Adrenal gland (tissue), 9 donors: ENCODE measurements at regions not wholly inside any gene's neighbourhood (a gene's known extent, or its start where the extent isn't known, plus 50 kb on each side); places are given as distances from the start of the nearest gene placed in this dataset.

Experiments used
- DNase-seq, 7 donors: peaks; one replicate each; pipeline ENCODE4 v3.0.0-alpha.2; 2019 to 2020
- H3K27ac ChIP-seq, 5 donors: fragments of 200-600 bp; sonication (generic) in 4 of 5; 1 replicate in 3 of 5; 2 replicates in 2 of 5; pipeline versions ENCODE4 v1.5.1 to v1.8.0; 2016 to 2020; ENCODE audit warnings: mild to moderate bottlenecking in 1 of 5
- H3K27me3 ChIP-seq: fragments of 200-600 bp; 2 replicates; pipeline ENCODE4 v1.8.0; 2021
- H3K36me3 ChIP-seq, 2 donors: fragments of 200-600 bp; replicated peaks in 1 of 2; 1 replicate in 1 of 2; 2 replicates in 1 of 2; pipeline versions ENCODE4 v1.5.1 to v1.8.0; 2018 to 2022
- H3K4me1 ChIP-seq, 2 donors: fragments of 200-600 bp; replicated peaks in 1 of 2; 1 replicate in 1 of 2; 2 replicates in 1 of 2; pipeline versions ENCODE4 v1.5.1 to v1.8.0; 2018 to 2021
- H3K4me3 ChIP-seq, 4 donors: fragments of 200-600 bp; sonication (generic) in 3 of 4; one replicate each; pipeline ENCODE4 v1.5.1; 2016 to 2018
- H3K9me3 ChIP-seq, 3 donors: fragments of 200-600 bp; sonication (generic) in 1 of 3; replicated peaks in 1 of 3; 1 replicate in 2 of 3; 2 replicates in 1 of 3; pipeline versions ENCODE4 v1.5.1 to v1.8.0; 2016 to 2021
- CTCF ChIP-seq, 6 experiments: fragments of 450-650 bp in 4 of 6; fragments of 200-600 bp in 2 of 6; sonication (generic) in 1 of 6; IDR thresholded peaks; 1 replicate in 5 of 6; 2 replicates in 1 of 6; pipeline versions ENCODE4 v1.5.1 to v1.8.0; 2016 to 2021; ENCODE audit warnings: antibody characterized with exemption in 6 of 6, mild to moderate bottlenecking in 2 of 6, moderate library complexity in 1 of 6
- POLR2A ChIP-seq, 2 donors: fragments of 450-650 bp; IDR thresholded peaks; one replicate each; pipeline ENCODE4 v1.6.1; 2017; ENCODE audit warnings: antibody characterized with exemption in 2 of 2, mild to moderate bottlenecking in 2 of 2, moderate library complexity in 1 of 2
- WGBS, 4 donors: extraction: QIAGEN DNeasy Blood & Tissue Kit in 2 of 4; methylation state at CpG; one replicate each; pipeline versions ENCODE4 v1.1.5 to v1.1.7; 2013 to 2017; 5-methylcytosine and 5-hydroxymethylcytosine counted together
- intact Hi-C, 2 donors: fragments of 100-400 bp; cut with DNase I; formaldehyde crosslinking; loops; one replicate each; pipeline versions ENCODE4 v1.14.1 to v1.15.0; 2022 to 2023
- donor health status: healthy with polysubstance abuse.
- donor health status: Bipolar disorder and iron deficiency.
- donor health status: DM: yes; HTN: yes; CAD: no.
- donor health status: DM: no; HTN: no; CAD: no.
- donor health status: DM: no; HTN: no; CAD: no.

DNA sequence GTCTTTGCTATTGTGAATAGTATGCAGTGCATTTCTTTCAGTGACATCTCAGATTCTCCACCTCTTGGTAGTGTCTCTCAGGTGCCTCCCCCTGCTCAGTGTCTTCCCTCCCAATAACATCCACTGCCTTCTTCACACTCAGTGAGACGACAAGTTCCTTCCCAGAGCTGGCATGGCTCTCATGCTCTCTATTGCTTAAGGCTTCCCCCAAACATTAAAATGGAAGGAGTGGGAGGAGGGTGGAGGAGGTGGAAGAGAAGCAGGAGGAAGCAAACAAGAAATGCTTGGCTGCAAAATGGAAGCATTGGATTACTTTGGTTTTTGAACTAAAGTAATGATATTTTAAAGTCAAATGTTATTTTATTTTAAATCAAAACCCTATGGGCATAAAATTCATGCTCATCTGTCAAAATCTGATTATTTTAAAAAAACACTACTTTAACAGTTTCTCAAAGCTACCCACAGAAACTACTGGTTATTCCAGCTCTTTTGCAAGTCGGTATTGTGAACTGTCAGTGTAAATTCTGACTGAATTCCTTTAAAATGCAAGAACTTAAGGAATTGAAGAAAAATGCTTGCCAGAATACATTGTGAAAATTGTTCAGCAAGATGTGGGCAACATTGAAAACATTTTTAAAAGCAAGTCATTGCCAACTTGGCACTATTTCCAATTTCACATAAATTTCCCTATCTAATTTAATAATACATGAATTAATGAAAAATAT is 727.6 kb upstream of the ARGLU1 start:
- TF ChIP-seq CTCF (IDR thresholded peaks at IDR 0.05) (no peak), POLR2A (IDR thresholded peaks at IDR 0.05) (no peak)
- intact Hi-C loops: no loop called here
- Histone ChIP-seq H3K27ac (no peak overlapping the region), H3K9me3 (no peaks in the 10 kb centered on the region), H3K4me3 (no peak overlapping the region), H3K4me1 (no peaks in the 10 kb centered on the region), H3K36me3 (no peaks in the 10 kb centered on the region), H3K27me3 (no peaks in the 10 kb centered on the region)
- no peak for DNase-seq
- 70 to 86% (median 79%) methylated on average over 2 of the region's 2 CpGs for WGBS, 4 donors

- H3K27ac ChIP-seq: no peak overlapping the region
- no peaks in the 10 kb centered on the region for H3K4me1 ChIP-seq
- no peak for DNase-seq
- intact Hi-C loops: no loop called here
- H3K9me3 ChIP-seq: no peaks in the 10 kb centered on the region
- no peak for TF ChIP-seq POLR2A (IDR thresholded peaks at IDR 0.05)
- no peak for TF ChIP-seq CTCF (IDR thresholded peaks at IDR 0.05)
- H3K27me3 ChIP-seq: no peaks in the 10 kb centered on the region
- 74 to 91% (median 79%) methylated on average over 3 of the region's 3 CpGs for WGBS, 4 donors
- H3K36me3 ChIP-seq: no peaks in the 10 kb centered on the region
- H3K4me3 ChIP-seq: no peak overlapping the region
These were observed 726.0 kb upstream of the ARGLU1 start for GRCh38 chr13:107293924-107294323.

DNA sequence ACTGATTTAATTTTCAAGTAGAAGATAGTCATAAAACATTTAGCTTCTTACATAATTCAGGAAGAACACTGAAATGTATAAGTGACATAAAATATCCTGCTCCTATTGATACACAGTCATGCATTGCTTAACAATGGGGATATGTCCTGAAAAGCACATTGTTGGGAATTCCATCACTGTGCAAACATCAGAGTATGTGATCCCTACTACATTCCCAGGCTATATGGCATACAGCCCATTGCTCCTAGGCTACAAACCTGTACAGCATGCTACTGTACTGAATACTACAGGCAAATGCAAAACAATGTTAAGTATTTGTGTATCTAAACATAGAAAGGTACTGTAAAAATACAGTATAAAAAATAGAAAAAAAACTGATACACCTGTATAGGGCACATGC is 723.9 kb upstream of the ARGLU1 start:
- intact Hi-C loops: no loop called here

GRCh38 chr13:107289540-107289939 is 721.6 kb upstream of the ARGLU1 start:
- 64 to 83% (median 74%) methylated on average over 5 of the region's 5 CpGs for WGBS, 4 donors
- Histone ChIP-seq H3K27ac (no peak overlapping the region), H3K9me3 (no peaks in the 10 kb centered on the region), H3K36me3 (no peaks in the 10 kb centered on the region), H3K4me1 (no peaks in the 10 kb centered on the region), H3K4me3 (no peak overlapping the region), H3K27me3 (no peaks in the 10 kb centered on the region)
- TF ChIP-seq POLR2A (IDR thresholded peaks at IDR 0.05): no peak
- TF ChIP-seq CTCF (IDR thresholded peaks at IDR 0.05): no peak
- intact Hi-C loops: no loop called here
- DNase-seq: no peak

More for the DNA sequence above, 723.9 kb upstream of the ARGLU1 start:
- Histone ChIP-seq H3K36me3 (no peaks in the 10 kb centered on the region), H3K27me3 (no peaks in the 10 kb centered on the region), H3K27ac (no peak overlapping the region), H3K9me3 (no peaks in the 10 kb centered on the region), H3K4me1 (no peaks in the 10 kb centered on the region), H3K4me3 (no peak overlapping the region)
- DNase-seq: no peak
- TF ChIP-seq CTCF (IDR thresholded peaks at IDR 0.05) (no peak), POLR2A (IDR thresholded peaks at IDR 0.05) (no peak)
